H9 (cell line): ENCODE measurements at regions not wholly inside any gene's neighbourhood (a gene's known extent, or its start where the extent isn't known, plus 50 kb on each side); places are given as distances from the start of the nearest gene placed in this dataset.

Experiments
- DNase-seq: peaks from one replicate; pipeline ENCODE4 v3.0.0-alpha.2; 2017
- H2AFZ ChIP-seq: one replicate; pipeline ENCODE4 v1.6.1; 2013; ENCODE audit warnings: mild to moderate bottlenecking, low read length, control low read depth, moderate library complexity
- H2AK5ac ChIP-seq: 2 replicates; pipeline ENCODE4 v1.6.1; 2013; ENCODE audit warnings: low read length, control low read depth, mixed read lengths; ENCODE audit not compliant: insufficient read length
- H2BK120ac ChIP-seq: one replicate; pipeline ENCODE4 v1.6.1; 2013; ENCODE audit warnings: low read depth, mild to moderate bottlenecking, low read length, control low read depth, inconsistent platforms; ENCODE audit not compliant: poor library complexity, severe bottlenecking
- H2BK12ac ChIP-seq: 2 replicates; pipeline ENCODE4 v1.6.1; 2013; ENCODE audit warnings: low read length, control low read depth, mixed read lengths, low read depth; ENCODE audit not compliant: insufficient read length
- H2BK15ac ChIP-seq: 2 replicates; pipeline ENCODE4 v1.6.1; 2013; ENCODE audit warnings: low read depth, low read length, control low read depth
- H2BK20ac ChIP-seq: one replicate; pipeline ENCODE4 v1.6.1; 2013; ENCODE audit warnings: low read depth, mild to moderate bottlenecking, low read length, control low read depth, inconsistent platforms; ENCODE audit not compliant: poor library complexity, severe bottlenecking
- H2BK5ac ChIP-seq: 2 replicates; pipeline ENCODE4 v1.6.1; 2013; ENCODE audit warnings: low read length, control low read depth, mixed read lengths; ENCODE audit not compliant: insufficient read length
- H3K14ac ChIP-seq: 2 replicates; pipeline ENCODE4 v1.6.1; 2013; ENCODE audit warnings: low read length, control low read depth; ENCODE audit not compliant: insufficient read depth
- H3K18ac ChIP-seq: 2 replicates; pipeline ENCODE4 v1.6.1; 2013; ENCODE audit warnings: low read depth, mild to moderate bottlenecking, mixed read lengths, low read length, control low read depth; ENCODE audit not compliant: insufficient read length
- H3K23ac ChIP-seq: 2 replicates; pipeline ENCODE4 v1.6.1; 2013; ENCODE audit warnings: low read length, control low read depth, mixed read lengths, low read depth; ENCODE audit not compliant: insufficient read length
- H3K23me2 ChIP-seq: 2 replicates; pipeline ENCODE4 v1.6.1; 2013; ENCODE audit warnings: low read depth, mild to moderate bottlenecking, mixed read lengths, low read length, control low read depth; ENCODE audit not compliant: insufficient read length, poor library complexity, severe bottlenecking
- H3K27ac ChIP-seq: 2 replicates; pipeline ENCODE4 v1.5.1; 2013; ENCODE audit warnings: low read length, control low read depth, mixed read lengths, low read depth; ENCODE audit not compliant: insufficient read length
- H3K27me3 ChIP-seq: 2 replicates; pipeline ENCODE4 v1.6.1; 2013; ENCODE audit warnings: low read length, control low read depth, inconsistent platforms; ENCODE audit not compliant: insufficient read depth
- H3K4ac ChIP-seq: 2 replicates; pipeline ENCODE4 v1.6.1; 2013; ENCODE audit warnings: low read depth, mild to moderate bottlenecking, control low read depth, inconsistent platforms, low read length, moderate library complexity
- H3K4me1 ChIP-seq: 2 replicates; pipeline ENCODE4 v1.6.1; 2013; ENCODE audit warnings: low read length, control low read depth, inconsistent platforms; ENCODE audit not compliant: insufficient read depth
- H3K4me2 ChIP-seq: 2 replicates; pipeline ENCODE4 v1.6.1; 2013; ENCODE audit warnings: low read length, control low read depth, mixed read lengths; ENCODE audit not compliant: insufficient read length, insufficient read depth
- H3K56ac ChIP-seq: 2 replicates; pipeline ENCODE4 v1.6.1; 2013; ENCODE audit warnings: low read depth, mild to moderate bottlenecking, mixed read lengths, low read length, control low read depth; ENCODE audit not compliant: insufficient read length
- H3K79me1 ChIP-seq: 2 replicates; pipeline ENCODE4 v1.6.1; 2013; ENCODE audit warnings: low read depth, mild to moderate bottlenecking, moderate library complexity, low read length, control low read depth, inconsistent platforms; ENCODE audit not compliant: insufficient read depth, poor library complexity, severe bottlenecking
- H3K79me2 ChIP-seq: 2 replicates; pipeline ENCODE4 v1.6.1; 2013; ENCODE audit warnings: low read length, control low read depth, inconsistent platforms; ENCODE audit not compliant: insufficient read depth
- H3K9ac ChIP-seq: 2 replicates; pipeline ENCODE4 v1.6.1; 2013; ENCODE audit warnings: low read length, control low read depth, mixed read lengths; ENCODE audit not compliant: insufficient read length; ENCODE audit errors: extremely low read depth
- H3K9me3 ChIP-seq: one replicate; pipeline ENCODE4 v1.6.1; 2013; ENCODE audit warnings: low read depth, low read length, inconsistent platforms; ENCODE audit not compliant: control insufficient read depth
- H3T11ph ChIP-seq: one replicate; pipeline ENCODE4 v1.6.1; 2013; ENCODE audit warnings: mild to moderate bottlenecking, low read length, control low read depth, inconsistent platforms
- H4K20me1 ChIP-seq: one replicate; pipeline ENCODE4 v1.6.1; 2013; ENCODE audit not compliant: control insufficient read depth, insufficient read length, insufficient read depth
- H4K5ac ChIP-seq: 2 replicates; pipeline ENCODE4 v1.6.1; 2013; ENCODE audit warnings: low read depth, mild to moderate bottlenecking, mixed read lengths, low read length, control low read depth; ENCODE audit not compliant: insufficient read length
- H4K8ac ChIP-seq: replicated peaks from 2 replicates; pipeline ENCODE4 v1.6.1; 2013; ENCODE audit warnings: low read length, control low read depth, mixed read lengths, low read depth; ENCODE audit not compliant: insufficient read length
- H4K91ac ChIP-seq: 2 replicates; pipeline ENCODE4 v1.6.1; 2013; ENCODE audit warnings: low read depth, mild to moderate bottlenecking, moderate library complexity, mixed read lengths, low read length, control low read depth; ENCODE audit not compliant: insufficient read length
- H3K27ac Mint-ChIP-seq, 3 experiments: 2 replicates in 2 of 3; 3 replicates in 1 of 3; pipeline ENCODE4 v1.8.0; 2020 to 2021; ENCODE audit warnings: mixed read lengths in 3 of 3, mild to moderate bottlenecking in 1 of 3, moderate library complexity in 1 of 3
- H3K27me3 Mint-ChIP-seq: 2 replicates; pipeline ENCODE4 v1.8.0; 2021; ENCODE audit warnings: low read depth, mild to moderate bottlenecking, moderate library complexity, mixed read lengths
- H3K36me3 Mint-ChIP-seq, 3 experiments: 2 replicates in 2 of 3; 3 replicates in 1 of 3; pipeline ENCODE4 v1.8.0; 2020 to 2021; ENCODE audit warnings: low read depth in 3 of 3, mixed read lengths in 3 of 3; ENCODE audit not compliant: insufficient read depth in 1 of 3
- H3K4me1 Mint-ChIP-seq, 2 experiments: 2 replicates each; pipeline ENCODE4 v1.8.0; 2020; ENCODE audit warnings: mixed read lengths in 2 of 2
- H3K4me3 Mint-ChIP-seq, 2 experiments: 2 replicates in 1 of 2; 3 replicates in 1 of 2; pipeline ENCODE4 v1.8.0; 2020 to 2021; ENCODE audit warnings: mild to moderate bottlenecking in 2 of 2, mixed read lengths in 2 of 2, moderate library complexity in 1 of 2
- H3K9me3 Mint-ChIP-seq, 2 experiments: 2 replicates in 1 of 2; 3 replicates in 1 of 2; pipeline ENCODE4 v1.8.0; 2020; ENCODE audit warnings: mild to moderate bottlenecking in 2 of 2, mixed read lengths in 2 of 2, moderate library complexity in 1 of 2
- WGBS: extraction: QIAGEN DNeasy Blood & Tissue Kit; methylation state at CpG from one replicate; pipeline ENCODE4 v1.1.7; 2013; ENCODE audit warnings: missing lambda C conversion rate, low lambda C conversion rate, mixed read lengths; ENCODE audit not compliant: insufficient read length; ENCODE audit errors: extremely low coverage; 5-methylcytosine and 5-hydroxymethylcytosine counted together
- TF ChIP-seq, protein P1 (sequence below): fragments of 200-600 bp; sonication (generic); conservative IDR thresholded peaks from 3 replicates; pipeline ENCODE4 v1.8.0; 2021; ENCODE audit warnings: antibody characterized with exemption, mild to moderate bottlenecking

DNA sequence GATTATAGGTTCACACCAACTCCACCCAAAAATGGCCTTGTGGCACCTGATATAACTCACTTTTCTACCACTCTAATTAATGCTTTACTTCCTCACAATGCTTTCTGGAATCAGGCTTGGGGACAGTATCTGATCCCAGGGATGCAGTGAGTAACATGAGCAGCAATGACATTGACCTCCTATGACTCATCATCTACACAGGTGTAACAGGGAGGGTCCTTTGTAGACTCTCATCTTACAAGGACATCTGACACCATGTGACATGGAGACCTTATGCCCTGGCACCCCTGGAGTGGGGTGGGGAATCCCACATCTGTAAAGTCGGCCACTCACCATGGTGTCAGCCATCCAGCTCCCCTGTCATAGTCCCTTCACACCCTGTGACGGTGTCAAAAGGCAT lies 586.4 kb downstream of the MED13L start:
- no peak overlapping the region for H4K8ac ChIP-seq
- no peak overlapping the region for H3K56ac ChIP-seq
- H4K91ac ChIP-seq = no peak overlapping the region
- H3T11ph ChIP-seq = no peak overlapping the region
- H3K4me3 Mint-ChIP-seq = no peak overlapping the region
- H3K36me3 Mint-ChIP-seq = no peaks in the 10 kb centered on the region
- H3K4me1 ChIP-seq = no peaks in the 10 kb centered on the region
- no peak overlapping the region for H3K27ac Mint-ChIP-seq
- H3K9me3 ChIP-seq = no peaks in the 10 kb centered on the region
- no peak overlapping the region for H3K4ac ChIP-seq
- no peak overlapping the region for H3K18ac ChIP-seq
- TF ChIP-seq, protein P1, sequence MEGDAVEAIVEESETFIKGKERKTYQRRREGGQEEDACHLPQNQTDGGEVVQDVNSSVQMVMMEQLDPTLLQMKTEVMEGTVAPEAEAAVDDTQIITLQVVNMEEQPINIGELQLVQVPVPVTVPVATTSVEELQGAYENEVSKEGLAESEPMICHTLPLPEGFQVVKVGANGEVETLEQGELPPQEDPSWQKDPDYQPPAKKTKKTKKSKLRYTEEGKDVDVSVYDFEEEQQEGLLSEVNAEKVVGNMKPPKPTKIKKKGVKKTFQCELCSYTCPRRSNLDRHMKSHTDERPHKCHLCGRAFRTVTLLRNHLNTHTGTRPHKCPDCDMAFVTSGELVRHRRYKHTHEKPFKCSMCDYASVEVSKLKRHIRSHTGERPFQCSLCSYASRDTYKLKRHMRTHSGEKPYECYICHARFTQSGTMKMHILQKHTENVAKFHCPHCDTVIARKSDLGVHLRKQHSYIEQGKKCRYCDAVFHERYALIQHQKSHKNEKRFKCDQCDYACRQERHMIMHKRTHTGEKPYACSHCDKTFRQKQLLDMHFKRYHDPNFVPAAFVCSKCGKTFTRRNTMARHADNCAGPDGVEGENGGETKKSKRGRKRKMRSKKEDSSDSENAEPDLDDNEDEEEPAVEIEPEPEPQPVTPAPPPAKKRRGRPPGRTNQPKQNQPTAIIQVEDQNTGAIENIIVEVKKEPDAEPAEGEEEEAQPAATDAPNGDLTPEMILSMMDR = no peak
- H2AK5ac ChIP-seq = no peak overlapping the region
- H2AFZ ChIP-seq = no peak overlapping the region
- H3K4me2 ChIP-seq = no peak overlapping the region
- H3K79me1 ChIP-seq = no peaks in the 10 kb centered on the region
- H3K23me2 ChIP-seq = no peaks in the 10 kb centered on the region
- H3K27ac ChIP-seq = no peak overlapping the region
- no peak overlapping the region for H3K23ac ChIP-seq
- peaks cover 0 to 9% of the 10 kb centered on the region in 2 experiments; a peak in 2 of 4 replicates for H3K4me1 Mint-ChIP-seq
- no peaks in the 10 kb centered on the region for H3K27me3 ChIP-seq
- no peak overlapping the region for H2BK15ac ChIP-seq
- H3K27me3 Mint-ChIP-seq = peaks cover 5% of the 10 kb centered on the region
- H2BK12ac ChIP-seq = no peak overlapping the region
- no peaks in the 10 kb centered on the region for H4K20me1 ChIP-seq
- H3K79me2 ChIP-seq = no peaks in the 10 kb centered on the region
- no peak for DNase-seq
- no peak overlapping the region for H3K14ac ChIP-seq
- WGBS = no CpG with 5 or more reads among the region's 2 CpGs
- no peak overlapping the region for H4K5ac ChIP-seq
- H2BK5ac ChIP-seq = no peak overlapping the region
- no peaks in the 10 kb centered on the region for H3K9me3 Mint-ChIP-seq
- H3K9ac ChIP-seq = no peak overlapping the region
- no peak overlapping the region for H2BK120ac ChIP-seq
- no peak overlapping the region for H2BK20ac ChIP-seq
